ENCODE measurements at regions not wholly inside any gene's neighbourhood (a gene's known extent, or its start where the extent isn't known, plus 50 kb on each side); places are given as distances from the start of the nearest gene placed in this dataset.
"Not testable (repeated sequence)": the region's sequence is repeated elsewhere in the genome, so short reads cannot be mapped to it uniquely, and the experiment has no call there.

DNA sequence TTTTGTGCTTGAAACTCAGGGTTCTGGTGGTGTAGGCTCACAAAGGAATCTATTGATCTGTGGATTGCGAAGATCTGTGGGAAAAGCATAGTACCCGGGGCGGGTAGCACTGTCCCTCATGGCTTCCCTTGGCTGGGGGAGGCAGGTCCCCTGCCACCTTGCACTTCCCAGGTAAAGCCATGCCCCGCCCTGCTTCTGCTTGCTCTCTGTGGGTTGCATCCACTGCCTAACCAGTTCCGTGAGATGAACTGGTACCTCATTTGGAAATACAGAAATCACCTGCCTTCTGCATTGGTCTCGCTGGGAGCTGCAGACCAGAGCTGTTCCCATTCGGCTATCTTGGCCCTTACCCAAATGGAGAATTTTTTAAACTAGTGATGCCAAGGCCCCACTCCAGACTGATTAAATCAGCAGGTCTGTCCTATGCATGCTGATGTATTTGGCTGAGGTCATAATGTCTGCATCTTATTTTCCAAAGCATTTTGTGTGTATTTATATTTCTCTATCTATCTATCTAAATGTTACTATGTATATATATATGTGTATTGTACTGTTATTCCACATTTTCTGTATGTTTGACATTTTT lies 65.5 kb upstream of the SLC7A14 start:
- no peak for DNase-seq (ENCODE audit: low read depth)

DNA sequence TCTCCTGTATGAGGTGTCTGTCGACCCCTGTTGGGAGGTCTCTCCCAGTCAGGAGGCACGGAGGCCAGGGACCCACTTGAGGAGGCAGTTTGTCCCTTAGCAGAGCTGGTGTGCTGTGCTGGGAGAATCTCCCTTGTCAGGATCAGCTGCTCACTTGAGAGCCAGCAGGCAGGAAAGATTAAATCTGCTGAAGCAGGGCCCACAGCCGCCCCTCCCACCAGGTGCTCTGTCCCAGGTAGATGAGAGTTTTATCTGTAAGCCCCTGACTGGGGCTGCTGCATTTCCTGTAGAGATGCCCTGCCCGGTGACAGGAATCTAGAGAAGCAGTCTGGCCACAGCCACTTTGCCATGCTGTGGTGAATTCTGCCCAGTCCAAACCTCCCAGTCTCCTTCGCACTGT lies 64.7 kb upstream of the SLC7A14 start:
- DNase-seq (ENCODE audit: low read depth), result not testable (repeated sequence)

DNA sequence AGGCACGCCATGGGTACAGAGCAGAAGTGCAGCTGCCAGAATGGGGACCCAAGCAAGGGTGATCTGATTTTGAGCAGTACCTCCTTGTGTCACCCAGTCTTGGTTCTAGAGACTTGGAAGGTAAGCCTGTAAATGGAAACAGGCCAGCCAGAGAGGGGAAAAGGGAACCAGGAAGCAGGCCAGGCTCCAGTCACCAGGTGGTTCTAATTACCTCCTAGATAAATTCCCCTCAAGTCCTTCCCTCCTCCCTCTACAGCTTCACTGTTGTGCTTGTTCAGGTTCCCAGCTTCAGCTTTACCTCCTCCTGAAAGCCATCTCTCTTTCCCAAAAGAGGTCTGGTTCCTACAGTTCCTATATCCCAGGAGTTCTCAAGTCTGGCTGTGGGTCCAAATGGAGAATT lies 58.8 kb upstream of the SLC7A14 start:
- DNase-seq (ENCODE audit: low read depth), result no peak

DNA sequence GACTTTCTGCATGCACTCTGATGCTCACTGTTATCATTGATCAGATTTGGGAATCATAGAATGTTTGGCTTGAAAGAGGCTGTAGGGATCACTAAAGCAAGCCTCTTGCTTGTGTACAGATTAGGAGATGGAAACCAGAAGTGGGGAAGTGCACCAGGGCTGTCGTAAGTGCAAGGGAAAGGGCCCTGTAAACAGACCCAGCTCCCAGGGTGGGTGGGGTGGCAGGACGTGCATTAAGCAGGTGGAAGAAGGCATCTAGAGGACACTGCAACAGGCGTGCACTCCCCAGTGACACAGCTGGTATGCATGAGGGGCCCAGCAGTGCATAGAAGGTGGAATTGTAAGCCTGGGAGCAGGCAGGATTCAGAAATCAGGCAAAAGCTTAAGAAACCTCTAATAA lies 58.0 kb upstream of the SLC7A14 start:
- no peak for DNase-seq (ENCODE audit: low read depth)

DNA sequence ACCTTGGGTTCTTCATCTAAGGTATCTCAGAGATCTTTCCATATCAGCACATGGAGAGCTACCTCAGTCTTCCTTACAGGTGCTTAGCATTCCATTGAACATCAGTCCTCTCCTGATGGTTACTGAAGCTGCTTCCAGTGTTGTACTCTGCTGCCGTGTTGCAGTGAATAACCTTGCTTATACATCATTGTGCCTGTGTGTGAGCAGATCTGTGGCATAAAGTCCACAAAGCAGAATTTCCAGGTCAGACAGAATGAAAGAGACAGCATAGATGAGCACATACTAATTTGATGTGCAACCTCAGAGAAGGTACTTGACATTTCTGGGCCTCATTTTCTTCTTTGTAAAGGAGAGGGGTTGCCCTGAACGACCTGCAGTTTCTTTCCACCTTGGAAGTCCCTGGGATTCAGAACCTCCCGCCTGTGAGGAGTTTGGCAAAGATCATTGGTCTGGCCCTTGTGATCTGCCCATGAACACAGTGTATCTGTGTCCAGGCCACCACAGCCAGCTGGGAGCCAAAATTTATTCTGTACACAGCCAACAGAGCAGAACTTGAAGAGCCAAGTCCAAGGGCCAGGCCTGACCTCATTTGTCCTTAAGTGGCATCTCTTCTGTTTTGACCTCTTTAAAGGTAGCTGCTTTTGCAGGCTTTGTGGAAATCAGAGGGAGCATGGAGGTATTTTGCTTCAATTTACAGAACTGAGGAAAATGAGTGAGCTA lies 57.2 kb upstream of the SLC7A14 start:
- no peak for DNase-seq (ENCODE audit: low read depth)

GRCh38 chr3:170641510-170642236 lies 55.8 kb upstream of the SLC7A14 start:
- DNase-seq (ENCODE audit: low read depth), result no peak

DNA sequence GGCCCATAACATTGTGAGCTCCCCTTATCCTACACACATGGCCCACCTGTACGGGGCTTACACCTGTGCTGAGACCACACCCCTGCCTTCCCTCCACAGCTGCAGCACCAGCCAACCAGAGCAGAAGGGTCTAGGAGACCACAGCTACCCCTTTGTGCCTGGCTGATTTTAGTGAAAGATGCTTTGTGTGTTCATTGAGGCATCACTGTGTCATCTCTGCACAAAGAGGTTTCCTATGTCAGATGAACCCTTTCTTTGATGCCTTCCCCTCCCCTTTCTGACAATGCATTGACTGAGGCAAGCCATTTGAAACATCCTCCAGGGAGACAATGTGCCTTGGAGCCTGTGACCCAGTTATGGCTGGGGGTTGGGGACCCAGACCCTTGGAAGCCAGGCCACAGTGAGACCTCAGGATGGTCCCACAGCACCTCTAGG lies 54.9 kb upstream of the SLC7A14 start:
- DNase-seq (ENCODE audit: low read depth), result no peak

DNA sequence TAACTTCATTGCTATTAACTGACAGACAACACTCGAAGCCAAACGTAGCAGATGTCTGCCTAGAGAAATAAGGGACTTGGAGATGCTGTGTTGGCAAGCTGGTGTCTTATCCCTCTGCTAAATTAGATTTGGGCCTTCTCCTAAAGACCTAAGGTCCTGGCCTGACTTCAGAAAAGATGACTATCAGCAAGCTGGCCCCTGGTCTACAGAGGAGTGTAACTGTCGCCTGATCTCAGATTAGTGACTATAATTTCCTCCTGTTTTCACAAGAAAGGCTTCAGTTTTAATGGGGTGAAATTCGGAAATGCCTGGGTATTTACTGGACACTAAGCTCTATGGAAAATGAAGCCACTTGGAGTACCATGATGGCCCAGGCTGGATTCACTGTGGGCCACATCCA lies 53.1 kb upstream of the SLC7A14 start:
- DNase-seq (ENCODE audit: low read depth), result no peak

DNA sequence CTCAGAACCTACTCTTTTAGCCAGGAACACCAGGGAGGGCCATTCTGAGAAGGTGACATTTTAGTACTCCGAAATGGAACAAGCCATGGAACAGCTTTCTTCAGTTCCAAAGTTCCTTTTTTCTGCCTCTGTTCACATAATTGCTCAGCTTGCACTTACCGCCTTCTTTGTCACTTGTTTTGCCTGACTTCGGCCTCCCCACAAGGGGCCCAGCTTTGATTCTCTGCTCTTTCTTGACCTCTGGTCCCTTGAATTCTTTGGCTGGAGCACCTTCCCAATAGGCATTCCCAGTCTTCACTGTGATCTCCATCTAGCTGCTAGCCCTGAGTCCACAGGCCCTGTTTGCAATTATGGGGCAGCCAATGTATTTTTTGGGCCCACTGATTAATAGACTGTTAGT lies 51.4 kb upstream of the SLC7A14 start:
- DNase-seq (ENCODE audit: low read depth), result no peak

- no peak for DNase-seq (ENCODE audit: low read depth)
Measured at GRCh38 chr3:170636400-170636973, 50.6 kb upstream of the SLC7A14 start.

Data from GM04504 (cell line).